ENCODE measurements at regions not wholly inside any gene's neighbourhood (a gene's known extent, or its start where the extent isn't known, plus 50 kb on each side); places are given as distances from the start of the nearest gene placed in this dataset.
"Not testable (repeated sequence)": the region's sequence is repeated elsewhere in the genome, so short reads cannot be mapped to it uniquely, and the experiment has no call there.

DNA sequence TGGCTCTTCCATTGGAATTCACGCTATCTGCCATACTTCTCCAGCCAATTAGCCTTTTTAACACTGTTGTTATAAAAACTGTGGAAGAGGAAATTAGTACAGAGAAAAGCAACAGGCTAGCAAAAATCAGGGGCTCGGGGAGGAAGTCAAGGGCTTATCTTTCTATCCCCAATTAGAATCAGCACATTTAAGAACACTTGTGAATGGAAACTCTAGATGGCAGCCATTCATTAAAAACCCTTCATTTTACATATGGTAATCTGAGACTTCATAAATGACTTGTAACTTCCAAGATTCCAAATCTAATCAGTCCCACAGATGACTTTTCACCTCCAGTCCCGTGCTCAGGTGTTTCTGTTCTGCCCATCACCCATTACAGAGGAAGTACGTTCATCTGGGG is 330.5 kb downstream of the CNTNAP3B start:
- DNase-seq; CTCF ChIA-PET; H3K9me3 ChIP-seq (ENCODE audit: control extremely low read depth in 1 of 5, control insufficient read depth in 4 of 5, insufficient read depth in 2 of 5, low read depth in 1 of 5, low read length in 4 of 5); H3K27ac ChIP-seq (ENCODE audit: insufficient read depth in 1 of 2, low read depth in 1 of 2, low read length in 2 of 2, poor library complexity in 1 of 2, severe bottlenecking in 2 of 2); H3K36me3 ChIP-seq (ENCODE audit: control insufficient read depth in 4 of 4, insufficient read depth in 4 of 4, low read length in 3 of 4); H3K4me1 ChIP-seq (ENCODE audit: control extremely low read depth in 1 of 4, control insufficient read depth in 4 of 4, insufficient read depth in 4 of 4, low read length in 3 of 4); POLR2A ChIA-PET; H3K27me3 ChIP-seq (replicated peaks in 2 of 5; ENCODE audit: control insufficient read depth in 4 of 5, insufficient read depth in 5 of 5, low read length in 4 of 5); H3K4me3 ChIP-seq (ENCODE audit: control insufficient read depth in 1 of 7, extremely low read depth in 1 of 7, insufficient read depth in 4 of 7, low read depth in 2 of 7, low read length in 6 of 7): not testable (repeated sequence)
- WGBS (ENCODE audit: insufficient coverage): 100% methylated on average over 1 of the region's 4 CpGs

DNA sequence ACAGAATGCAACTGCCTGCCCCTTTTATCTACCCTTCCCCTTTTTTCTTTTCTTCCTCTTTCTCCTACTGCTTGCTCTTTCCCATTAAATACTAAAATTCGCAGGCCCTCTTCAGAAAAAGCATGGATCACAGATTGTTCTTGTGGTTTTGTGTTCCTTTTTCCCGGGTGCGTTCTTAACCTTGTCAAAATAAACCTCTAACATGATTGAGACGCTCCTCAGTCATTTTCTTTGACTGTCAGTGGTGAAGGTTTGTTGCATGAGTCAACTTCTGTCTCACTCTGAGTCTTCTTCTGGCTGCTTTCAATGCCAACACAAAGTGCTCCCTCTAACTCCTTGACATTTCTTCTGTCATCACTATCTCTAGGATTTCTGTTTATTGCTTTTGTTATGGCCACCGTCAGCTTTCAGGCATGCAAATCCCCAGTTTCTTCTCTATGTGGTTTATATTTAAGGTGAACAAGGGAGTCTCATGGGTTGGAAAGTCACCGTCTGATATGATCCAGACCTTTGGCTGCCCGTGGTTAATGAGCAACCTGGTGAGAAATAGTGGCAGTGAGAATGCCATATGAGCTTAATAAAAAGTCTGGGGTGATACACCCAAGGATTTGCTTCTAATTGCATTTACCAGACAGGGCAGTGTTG is 338.4 kb downstream of the CNTNAP3B start:
- H3K9me3 ChIP-seq (ENCODE audit: control extremely low read depth in 1 of 5, control insufficient read depth in 4 of 5, insufficient read depth in 2 of 5, low read depth in 1 of 5, low read length in 4 of 5); DNase-seq; H3K4me3 ChIP-seq (ENCODE audit: control insufficient read depth in 1 of 7, extremely low read depth in 1 of 7, insufficient read depth in 4 of 7, low read depth in 2 of 7, low read length in 6 of 7); H3K27me3 ChIP-seq (replicated peaks in 2 of 5; ENCODE audit: control insufficient read depth in 4 of 5, insufficient read depth in 5 of 5, low read length in 4 of 5); H3K27ac ChIP-seq (ENCODE audit: insufficient read depth in 1 of 2, low read depth in 1 of 2, low read length in 2 of 2, poor library complexity in 1 of 2, severe bottlenecking in 2 of 2); H3K36me3 ChIP-seq (ENCODE audit: control insufficient read depth in 4 of 4, insufficient read depth in 4 of 4, low read length in 3 of 4); POLR2A ChIA-PET; H3K4me1 ChIP-seq (ENCODE audit: control extremely low read depth in 1 of 4, control insufficient read depth in 4 of 4, insufficient read depth in 4 of 4, low read length in 3 of 4); CTCF ChIA-PET: not testable (repeated sequence)
- WGBS (ENCODE audit: insufficient coverage): 43% methylated on average over 1 of the region's 7 CpGs

- H3K27me3 ChIP-seq (replicated peaks in 2 of 5; ENCODE audit: control insufficient read depth in 4 of 5, insufficient read depth in 5 of 5, low read length in 4 of 5); H3K4me3 ChIP-seq (ENCODE audit: control insufficient read depth in 1 of 7, extremely low read depth in 1 of 7, insufficient read depth in 4 of 7, low read depth in 2 of 7, low read length in 6 of 7); POLR2A ChIA-PET; H3K4me1 ChIP-seq (ENCODE audit: control extremely low read depth in 1 of 4, control insufficient read depth in 4 of 4, insufficient read depth in 4 of 4, low read length in 3 of 4); H3K27ac ChIP-seq (ENCODE audit: insufficient read depth in 1 of 2, low read depth in 1 of 2, low read length in 2 of 2, poor library complexity in 1 of 2, severe bottlenecking in 2 of 2); H3K9me3 ChIP-seq (ENCODE audit: control extremely low read depth in 1 of 5, control insufficient read depth in 4 of 5, insufficient read depth in 2 of 5, low read depth in 1 of 5, low read length in 4 of 5); H3K36me3 ChIP-seq (ENCODE audit: control insufficient read depth in 4 of 4, insufficient read depth in 4 of 4, low read length in 3 of 4); DNase-seq; CTCF ChIA-PET: not testable (repeated sequence)
- WGBS (ENCODE audit: insufficient coverage): no CpG with 5 or more reads among the region's 5 CpGs
Measured at GRCh38 chr9:41790007-41790406, 339.2 kb downstream of the CNTNAP3B start.

- DNase-seq; POLR2A ChIA-PET; H3K4me3 ChIP-seq (ENCODE audit: control insufficient read depth in 1 of 7, extremely low read depth in 1 of 7, insufficient read depth in 4 of 7, low read depth in 2 of 7, low read length in 6 of 7); H3K36me3 ChIP-seq (ENCODE audit: control insufficient read depth in 4 of 4, insufficient read depth in 4 of 4, low read length in 3 of 4); H3K27ac ChIP-seq (ENCODE audit: insufficient read depth in 1 of 2, low read depth in 1 of 2, low read length in 2 of 2, poor library complexity in 1 of 2, severe bottlenecking in 2 of 2); H3K27me3 ChIP-seq (replicated peaks in 2 of 5; ENCODE audit: control insufficient read depth in 4 of 5, insufficient read depth in 5 of 5, low read length in 4 of 5); CTCF ChIA-PET; H3K9me3 ChIP-seq (ENCODE audit: control extremely low read depth in 1 of 5, control insufficient read depth in 4 of 5, insufficient read depth in 2 of 5, low read depth in 1 of 5, low read length in 4 of 5); H3K4me1 ChIP-seq (ENCODE audit: control extremely low read depth in 1 of 4, control insufficient read depth in 4 of 4, insufficient read depth in 4 of 4, low read length in 3 of 4): not testable (repeated sequence)
- no CpG with 5 or more reads among the region's 4 CpGs for WGBS (ENCODE audit: insufficient coverage)
Measured at GRCh38 chr9:41789387-41789786, 339.8 kb downstream of the CNTNAP3B start.

GRCh38 chr9:41787951-41788350 is 341.3 kb downstream of the CNTNAP3B start:
- WGBS (ENCODE audit: insufficient coverage): no CpG with 5 or more reads among the region's 1 CpG
- H3K36me3 ChIP-seq (ENCODE audit: control insufficient read depth in 4 of 4, insufficient read depth in 4 of 4, low read length in 3 of 4); H3K4me3 ChIP-seq (ENCODE audit: control insufficient read depth in 1 of 7, extremely low read depth in 1 of 7, insufficient read depth in 4 of 7, low read depth in 2 of 7, low read length in 6 of 7); DNase-seq; CTCF ChIA-PET; H3K4me1 ChIP-seq (ENCODE audit: control extremely low read depth in 1 of 4, control insufficient read depth in 4 of 4, insufficient read depth in 4 of 4, low read length in 3 of 4); H3K27me3 ChIP-seq (replicated peaks in 2 of 5; ENCODE audit: control insufficient read depth in 4 of 5, insufficient read depth in 5 of 5, low read length in 4 of 5); H3K9me3 ChIP-seq (ENCODE audit: control extremely low read depth in 1 of 5, control insufficient read depth in 4 of 5, insufficient read depth in 2 of 5, low read depth in 1 of 5, low read length in 4 of 5); H3K27ac ChIP-seq (ENCODE audit: insufficient read depth in 1 of 2, low read depth in 1 of 2, low read length in 2 of 2, poor library complexity in 1 of 2, severe bottlenecking in 2 of 2); POLR2A ChIA-PET: not testable (repeated sequence)

GRCh38 chr9:41787270-41787669 is 342.0 kb downstream of the CNTNAP3B start:
- H3K36me3 ChIP-seq (ENCODE audit: control insufficient read depth in 4 of 4, insufficient read depth in 4 of 4, low read length in 3 of 4); H3K9me3 ChIP-seq (ENCODE audit: control extremely low read depth in 1 of 5, control insufficient read depth in 4 of 5, insufficient read depth in 2 of 5, low read depth in 1 of 5, low read length in 4 of 5); H3K4me1 ChIP-seq (ENCODE audit: control extremely low read depth in 1 of 4, control insufficient read depth in 4 of 4, insufficient read depth in 4 of 4, low read length in 3 of 4); H3K4me3 ChIP-seq (ENCODE audit: control insufficient read depth in 1 of 7, extremely low read depth in 1 of 7, insufficient read depth in 4 of 7, low read depth in 2 of 7, low read length in 6 of 7); DNase-seq; POLR2A ChIA-PET; H3K27me3 ChIP-seq (replicated peaks in 2 of 5; ENCODE audit: control insufficient read depth in 4 of 5, insufficient read depth in 5 of 5, low read length in 4 of 5); H3K27ac ChIP-seq (ENCODE audit: insufficient read depth in 1 of 2, low read depth in 1 of 2, low read length in 2 of 2, poor library complexity in 1 of 2, severe bottlenecking in 2 of 2); CTCF ChIA-PET: not testable (repeated sequence)
- no CpG with 5 or more reads among the region's 3 CpGs for WGBS (ENCODE audit: insufficient coverage)

GRCh38 chr9:41784006-41784405 is 345.2 kb downstream of the CNTNAP3B start:
- H3K4me3 ChIP-seq (ENCODE audit: control insufficient read depth in 1 of 7, extremely low read depth in 1 of 7, insufficient read depth in 4 of 7, low read depth in 2 of 7, low read length in 6 of 7); H3K27ac ChIP-seq (ENCODE audit: insufficient read depth in 1 of 2, low read depth in 1 of 2, low read length in 2 of 2, poor library complexity in 1 of 2, severe bottlenecking in 2 of 2); H3K4me1 ChIP-seq (ENCODE audit: control extremely low read depth in 1 of 4, control insufficient read depth in 4 of 4, insufficient read depth in 4 of 4, low read length in 3 of 4); POLR2A ChIA-PET; DNase-seq; CTCF ChIA-PET; H3K27me3 ChIP-seq (replicated peaks in 2 of 5; ENCODE audit: control insufficient read depth in 4 of 5, insufficient read depth in 5 of 5, low read length in 4 of 5); H3K36me3 ChIP-seq (ENCODE audit: control insufficient read depth in 4 of 4, insufficient read depth in 4 of 4, low read length in 3 of 4); H3K9me3 ChIP-seq (ENCODE audit: control extremely low read depth in 1 of 5, control insufficient read depth in 4 of 5, insufficient read depth in 2 of 5, low read depth in 1 of 5, low read length in 4 of 5): not testable (repeated sequence)
- 90% methylated on average over 6 of the region's 9 CpGs for WGBS (ENCODE audit: insufficient coverage)
